ENCODE measurements at regions not wholly inside any gene's neighbourhood (a gene's known extent, or its start where the extent isn't known, plus 50 kb on each side); places are given as distances from the start of the nearest gene placed in this dataset.

- TF ChIP-seq CTCF (IDR thresholded peaks at IDR 0.05) = no peak
- intact Hi-C loops (cut with DNase I) = no loop called here
- no peak overlapping the region for H3K4me3 ChIP-seq
- H3K36me3 ChIP-seq = no peaks in the 10 kb centered on the region
- peak overlapping the region; percentile 8 for H3K27ac ChIP-seq
- no peaks in the 10 kb centered on the region for H3K27me3 ChIP-seq
- ATAC-seq (no peak), DNase-seq (no peak)
- H3K9me3 ChIP-seq = no peaks in the 10 kb centered on the region
- H3K4me1 ChIP-seq = no peaks in the 10 kb centered on the region
Observed at GRCh38 chr20:6533351-6533750, 234.1 kb upstream of the BMP2 start.

- Histone ChIP-seq H3K4me1 (no peaks in the 10 kb centered on the region), H3K4me3 (no peak overlapping the region), H3K9me3 (no peaks in the 10 kb centered on the region), H3K36me3 (no peaks in the 10 kb centered on the region), H3K27me3 (no peaks in the 10 kb centered on the region), H3K27ac (no peak overlapping the region)
- ATAC-seq (no peak), DNase-seq (no peak)
- intact Hi-C loops (cut with DNase I) = no loop called here
- no peak for TF ChIP-seq CTCF (IDR thresholded peaks at IDR 0.05)
Observed at GRCh38 chr20:6530779-6531315, 236.6 kb upstream of the BMP2 start.

- Histone ChIP-seq H3K4me1 (no peaks in the 10 kb centered on the region), H3K27me3 (no peaks in the 10 kb centered on the region), H3K27ac (no peak overlapping the region), H3K4me3 (no peak overlapping the region), H3K36me3 (no peaks in the 10 kb centered on the region), H3K9me3 (no peaks in the 10 kb centered on the region)
- ATAC-seq = no peak
- TF ChIP-seq CTCF (IDR thresholded peaks at IDR 0.05) = no peak
- intact Hi-C loops (cut with DNase I) = no loop called here
- DNase-seq = no peak
Observed at GRCh38 chr20:6530254-6530653, 237.2 kb upstream of the BMP2 start.

GRCh38 chr20:6525447-6526303 lies 241.8 kb upstream of the BMP2 start:
- Histone ChIP-seq H3K36me3 (no peaks in the 10 kb centered on the region), H3K27ac (no peak overlapping the region), H3K4me3 (no peak overlapping the region), H3K9me3 (no peaks in the 10 kb centered on the region), H3K4me1 (no peaks in the 10 kb centered on the region), H3K27me3 (no peaks in the 10 kb centered on the region)
- peak; percentile 14 for ATAC-seq
- TF ChIP-seq CTCF (IDR thresholded peaks at IDR 0.05) = no peak
- no peak for DNase-seq
- intact Hi-C loops (cut with DNase I) = no loop called here

- no peaks in the 10 kb centered on the region for H3K27me3 ChIP-seq
- no peaks in the 10 kb centered on the region for H3K36me3 ChIP-seq
- DNase-seq = no peak
- H3K4me3 ChIP-seq = no peak overlapping the region
- no peaks in the 10 kb centered on the region for H3K9me3 ChIP-seq
- intact Hi-C loops (cut with DNase I) = no loop called here
- H3K4me1 ChIP-seq = no peaks in the 10 kb centered on the region
- H3K27ac ChIP-seq = no peak overlapping the region
- ATAC-seq = no peak
- no peak for TF ChIP-seq CTCF (IDR thresholded peaks at IDR 0.05)
Observed at GRCh38 chr20:6524305-6524704, 243.2 kb upstream of the BMP2 start.

All from upper lobe of right lung (tissue), 1 donor.